ENCODE measurements at regions not wholly inside any gene's neighbourhood (a gene's known extent, or its start where the extent isn't known, plus 50 kb on each side); places are given as distances from the start of the nearest gene placed in this dataset.

- TF ChIP-seq ZNF23 (tag by site-specific recombination; IDR thresholded peaks at IDR 0.05; ENCODE audit: borderline replicate concordance) (no peak), ZNF350 (tag by site-specific recombination; IDR thresholded peaks at IDR 0.05) (no peak)
Observed at GRCh38 chr2:19439081-19439480, 80.7 kb upstream of the OSR1 start.
